Epithelial cell of proximal tubule (primary cell): ENCODE measurements at regions not wholly inside any gene's neighbourhood (a gene's known extent, or its start where the extent isn't known, plus 50 kb on each side); places are given as distances from the start of the nearest gene placed in this dataset.

Experiments used
- DNase-seq: peaks from one replicate; pipeline ENCODE4 v3.0.0-alpha.2; 2011; ENCODE audit warnings: low read depth
- H3K4me3 ChIP-seq: 2 replicates; pipeline ENCODE4 v1.5.1; 2011; ENCODE audit warnings: low read depth, mild to moderate bottlenecking, low read length
- CTCF ChIP-seq: conservative IDR thresholded peaks from 2 replicates; pipeline ENCODE4 v1.5.1; 2012; ENCODE audit warnings: low read depth, mild to moderate bottlenecking, low read length

- H3K4me3 ChIP-seq = no peak overlapping the region
- TF ChIP-seq CTCF = no peak
- no peak for DNase-seq
Measured at GRCh38 chrX:9188117-9188516, 154.2 kb upstream of the FAM9B start.

GRCh38 chrX:9189286-9189685 is 155.4 kb upstream of the FAM9B start:
- no peak overlapping the region for H3K4me3 ChIP-seq
- no peak for DNase-seq
- no peak for TF ChIP-seq CTCF

GRCh38 chrX:9191392-9191791 is 157.5 kb upstream of the FAM9B start:
- TF ChIP-seq CTCF = no peak
- no peak overlapping the region for H3K4me3 ChIP-seq
- peak; percentile 42 for DNase-seq

- TF ChIP-seq CTCF = no peak
- no peak for DNase-seq
- H3K4me3 ChIP-seq = no peak overlapping the region
Measured at GRCh38 chrX:9195199-9195880, 161.4 kb upstream of the FAM9B start.

GRCh38 chrX:9196961-9197640 is 163.2 kb upstream of the FAM9B start:
- no peak for DNase-seq
- H3K4me3 ChIP-seq = no peak overlapping the region
- no peak for TF ChIP-seq CTCF

GRCh38 chrX:9204560-9204959 is 170.6 kb upstream of the FAM9B start:
- no peak for DNase-seq
- H3K4me3 ChIP-seq = no peak overlapping the region
- no peak for TF ChIP-seq CTCF
